Sigmoid colon (tissue), 3 donors: ENCODE measurements at regions not wholly inside any gene's neighbourhood (a gene's known extent, or its start where the extent isn't known, plus 50 kb on each side); places are given as distances from the start of the nearest gene placed in this dataset.

ENCODE experiments used
- POLR2A ChIP-seq, 2 donors: fragments of 450-650 bp; IDR thresholded peaks; one replicate each; pipeline ENCODE4 v1.6.1; 2016; ENCODE audit warnings: antibody characterized with exemption in 2 of 2, mild to moderate bottlenecking in 2 of 2, moderate library complexity in 2 of 2
- TF ChIP-seq, protein P1 (sequence below), 4 experiments: fragments of 450-650 bp in 3 of 4; fragments of 200-600 bp in 1 of 4; IDR thresholded peaks; one replicate each; pipeline ENCODE4 v1.5.1; 2016 to 2019; ENCODE audit warnings: antibody characterized with exemption in 4 of 4, mild to moderate bottlenecking in 3 of 4, moderate library complexity in 2 of 4

- no peak for TF ChIP-seq POLR2A (IDR thresholded peaks at IDR 0.05)
- TF ChIP-seq, protein P1, sequence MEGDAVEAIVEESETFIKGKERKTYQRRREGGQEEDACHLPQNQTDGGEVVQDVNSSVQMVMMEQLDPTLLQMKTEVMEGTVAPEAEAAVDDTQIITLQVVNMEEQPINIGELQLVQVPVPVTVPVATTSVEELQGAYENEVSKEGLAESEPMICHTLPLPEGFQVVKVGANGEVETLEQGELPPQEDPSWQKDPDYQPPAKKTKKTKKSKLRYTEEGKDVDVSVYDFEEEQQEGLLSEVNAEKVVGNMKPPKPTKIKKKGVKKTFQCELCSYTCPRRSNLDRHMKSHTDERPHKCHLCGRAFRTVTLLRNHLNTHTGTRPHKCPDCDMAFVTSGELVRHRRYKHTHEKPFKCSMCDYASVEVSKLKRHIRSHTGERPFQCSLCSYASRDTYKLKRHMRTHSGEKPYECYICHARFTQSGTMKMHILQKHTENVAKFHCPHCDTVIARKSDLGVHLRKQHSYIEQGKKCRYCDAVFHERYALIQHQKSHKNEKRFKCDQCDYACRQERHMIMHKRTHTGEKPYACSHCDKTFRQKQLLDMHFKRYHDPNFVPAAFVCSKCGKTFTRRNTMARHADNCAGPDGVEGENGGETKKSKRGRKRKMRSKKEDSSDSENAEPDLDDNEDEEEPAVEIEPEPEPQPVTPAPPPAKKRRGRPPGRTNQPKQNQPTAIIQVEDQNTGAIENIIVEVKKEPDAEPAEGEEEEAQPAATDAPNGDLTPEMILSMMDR (IDR thresholded peaks at IDR 0.05), result no peak
Observed at GRCh38 chr3:153885359-153885758, 235.8 kb upstream of the ARHGEF26 start.
